SKM-1 treated with dmso at 0.1 percent for 144 hours (cell line): ENCODE measurements at regions not wholly inside any gene's neighbourhood (a gene's known extent, or its start where the extent isn't known, plus 50 kb on each side); places are given as distances from the start of the nearest gene placed in this dataset.

ENCODE experiments used
- DNase-seq: peaks from one replicate; lab custom pipeline; 2025; ENCODE audit not compliant: unreplicated experiment; lab: John Stamatoyannopoulos, UW

- no peak for DNase-seq
Observed at GRCh38 chr7:57363321-57363720, 86.7 kb upstream of the ZNF716 start.

- no peak for DNase-seq
Observed at GRCh38 chr7:57364933-57365710, 84.9 kb upstream of the ZNF716 start.

- no peak for DNase-seq
Observed at GRCh38 chr7:57367171-57367570, 82.8 kb upstream of the ZNF716 start.

GRCh38 chr7:57370066-57370738 is 79.8 kb upstream of the ZNF716 start:
- DNase-seq = no peak

- no peak for DNase-seq
Observed at GRCh38 chr7:57370739-57371098, 79.3 kb upstream of the ZNF716 start.

- no peak for DNase-seq
Observed at GRCh38 chr7:57375783-57376182, 74.2 kb upstream of the ZNF716 start.

GRCh38 chr7:57381581-57381980 is 68.4 kb upstream of the ZNF716 start:
- no peak for DNase-seq

GRCh38 chr7:57384380-57384779 is 65.6 kb upstream of the ZNF716 start:
- no peak for DNase-seq

GRCh38 chr7:57385668-57386067 is 64.3 kb upstream of the ZNF716 start:
- no peak for DNase-seq

GRCh38 chr7:57388761-57389160 is 61.2 kb upstream of the ZNF716 start:
- DNase-seq = no peak

GRCh38 chr7:57398548-57398947 is 51.4 kb upstream of the ZNF716 start:
- no peak for DNase-seq

GRCh38 chr7:57399251-57399940 is 50.6 kb upstream of the ZNF716 start:
- no peak for DNase-seq

- DNase-seq = no peak
Observed at GRCh38 chr7:57399972-57400371, 50.0 kb upstream of the ZNF716 start.
